CD4-positive, alpha-beta T cell treated with Interleukin-17A for 1 hour (primary cell): ENCODE measurements at regions not wholly inside any gene's neighbourhood (a gene's known extent, or its start where the extent isn't known, plus 50 kb on each side); places are given as distances from the start of the nearest gene placed in this dataset.
"Not testable (repeated sequence)": the region's sequence is repeated elsewhere in the genome, so short reads cannot be mapped to it uniquely, and the experiment has no call there.

Experiments used
- DNase-seq: peaks from one replicate; pipeline ENCODE4 v3.0.0-alpha.2; 2020

- no peak for DNase-seq
Observed at GRCh38 chr3:144477593-144477992, 506.0 kb downstream of the DIPK2A start.

GRCh38 chr3:144480416-144480919 is 508.8 kb downstream of the DIPK2A start:
- no peak for DNase-seq

- DNase-seq, result no peak
Observed at GRCh38 chr3:144482876-144483275, 511.3 kb downstream of the DIPK2A start.

GRCh38 chr3:144487011-144487410 is 515.4 kb downstream of the DIPK2A start:
- no peak for DNase-seq

GRCh38 chr3:144488927-144489326 is 517.3 kb downstream of the DIPK2A start:
- DNase-seq, result no peak

GRCh38 chr3:144491333-144491732 is 519.7 kb downstream of the DIPK2A start:
- no peak for DNase-seq

GRCh38 chr3:144494651-144495050 is 523.0 kb downstream of the DIPK2A start:
- not testable (repeated sequence) for DNase-seq

GRCh38 chr3:144496141-144496835 is 524.7 kb downstream of the DIPK2A start:
- no peak for DNase-seq

- DNase-seq, result no peak
Observed at GRCh38 chr3:144497452-144497851, 525.8 kb downstream of the DIPK2A start.

GRCh38 chr3:144499001-144499930 is 527.6 kb downstream of the DIPK2A start:
- DNase-seq, result no peak

GRCh38 chr3:144501467-144501866 is 529.8 kb downstream of the DIPK2A start:
- no peak for DNase-seq

GRCh38 chr3:144502402-144502801 is 530.8 kb downstream of the DIPK2A start:
- DNase-seq, result no peak

GRCh38 chr3:144506375-144506774 is 534.8 kb downstream of the DIPK2A start:
- not testable (repeated sequence) for DNase-seq

- no peak for DNase-seq
Observed at GRCh38 chr3:144511346-144511745, 539.7 kb downstream of the DIPK2A start.

GRCh38 chr3:144516026-144516425 is 544.4 kb downstream of the DIPK2A start:
- DNase-seq, result no peak

- DNase-seq, result no peak
Observed at GRCh38 chr3:144516589-144516988, 545.0 kb downstream of the DIPK2A start.

- DNase-seq, result no peak
Observed at GRCh38 chr3:144521131-144521530, 549.5 kb downstream of the DIPK2A start.

GRCh38 chr3:144522456-144522855 is 550.8 kb downstream of the DIPK2A start:
- no peak for DNase-seq

GRCh38 chr3:144523396-144523795 is 551.8 kb downstream of the DIPK2A start:
- DNase-seq, result no peak

- DNase-seq, result no peak
Observed at GRCh38 chr3:144524531-144524930, 552.9 kb downstream of the DIPK2A start.

GRCh38 chr3:144529566-144529965 is 557.9 kb downstream of the DIPK2A start:
- DNase-seq, result no peak

- DNase-seq, result no peak
Observed at GRCh38 chr3:144544871-144545270, 573.2 kb downstream of the DIPK2A start.

- DNase-seq, result no peak
Observed at GRCh38 chr3:144546539-144546938, 574.9 kb downstream of the DIPK2A start.

- DNase-seq, result no peak
Observed at GRCh38 chr3:144548346-144548745, 576.7 kb downstream of the DIPK2A start.
